Thyroid gland (tissue), 4 donors: ENCODE measurements at regions not wholly inside any gene's neighbourhood (a gene's known extent, or its start where the extent isn't known, plus 50 kb on each side); places are given as distances from the start of the nearest gene placed in this dataset.

Experiments
- DNase-seq, 2 donors: peaks; one replicate each; pipeline ENCODE4 v3.0.0-alpha.2; 2019
- H3K27ac ChIP-seq, 3 donors: fragments of 200-600 bp; sonication (generic); 1 replicate in 2 of 3; 2 replicates in 1 of 3; pipeline ENCODE4 v1.5.1; 2016 to 2019; ENCODE audit warnings: mild to moderate bottlenecking in 1 of 3, moderate library complexity in 1 of 3
- H3K27me3 ChIP-seq: fragments of 200-600 bp; sonication (generic); one replicate; pipeline ENCODE4 v1.5.1; 2019
- H3K36me3 ChIP-seq, 2 donors: fragments of 200-600 bp; sonication (generic); one replicate each; pipeline ENCODE4 v1.5.1; 2016 to 2019
- H3K4me1 ChIP-seq, 2 donors: fragments of 200-600 bp; sonication (generic); one replicate each; pipeline ENCODE4 v1.5.1; 2017 to 2019
- H3K4me3 ChIP-seq, 3 donors: fragments of 200-600 bp; sonication (generic); replicated peaks in 1 of 3; 1 replicate in 2 of 3; 2 replicates in 1 of 3; pipeline ENCODE4 v1.5.1; 2016; ENCODE audit warnings: mild to moderate bottlenecking in 1 of 3
- H3K9me3 ChIP-seq: fragments of 200-600 bp; sonication (generic); one replicate; pipeline ENCODE4 v1.5.1; 2017
- CTCF ChIP-seq, 6 experiments: fragments of 200-600 bp in 3 of 6; fragments of 450-650 bp in 3 of 6; sonication (generic) in 3 of 6; IDR thresholded peaks; one replicate each; pipeline ENCODE4 v1.5.1; 2016 to 2019; ENCODE audit warnings: antibody characterized with exemption in 6 of 6, mild to moderate bottlenecking in 2 of 6, inconsistent platforms in 1 of 6, moderate library complexity in 1 of 6
- POLR2A ChIP-seq, 2 donors: fragments of 450-650 bp; IDR thresholded peaks; one replicate each; pipeline ENCODE4 v1.6.1; 2017; ENCODE audit warnings: antibody characterized with exemption in 2 of 2, mild to moderate bottlenecking in 2 of 2, moderate library complexity in 1 of 2
- WGBS, 2 donors: methylation state at CpG; one replicate each; pipeline ENCODE4 v1.1.5; 2017; 5-methylcytosine and 5-hydroxymethylcytosine counted together
- intact Hi-C: fragments of 100-400 bp; cut with DNase I; formaldehyde crosslinking; loops from one replicate; pipeline ENCODE4 v1.15.1; 2023

- TF ChIP-seq CTCF (IDR thresholded peaks at IDR 0.05) (no peak), POLR2A (IDR thresholded peaks at IDR 0.05) (no peak)
- intact Hi-C loops: no loop called here
- no peak overlapping the region for H3K27ac ChIP-seq
- H3K36me3 ChIP-seq: no peaks in the 10 kb centered on the region
- H3K27me3 ChIP-seq: no peaks in the 10 kb centered on the region
- H3K4me3 ChIP-seq: no peak overlapping the region
- WGBS, 2 donors: 84 to 98% methylated on average over 3 of the region's 3 CpGs
- no peak for DNase-seq
- H3K4me1 ChIP-seq: peaks cover 0 to 4% of the 10 kb centered on the region in 2 donors
- H3K9me3 ChIP-seq: no peaks in the 10 kb centered on the region
Observed at GRCh38 chr5:74099538-74100267, 473.7 kb downstream of the ARHGEF28 start.

GRCh38 chr5:74098941-74099340, 472.9 kb downstream of the ARHGEF28 start:
- peaks cover 0 to 4% of the 10 kb centered on the region in 2 donors for H3K4me1 ChIP-seq
- no peaks in the 10 kb centered on the region for H3K36me3 ChIP-seq
- TF ChIP-seq CTCF (IDR thresholded peaks at IDR 0.05) (no peak), POLR2A (IDR thresholded peaks at IDR 0.05) (no peak)
- no peak overlapping the region for H3K4me3 ChIP-seq
- H3K27me3 ChIP-seq: no peaks in the 10 kb centered on the region
- no peak overlapping the region for H3K27ac ChIP-seq
- no peak for DNase-seq
- no peaks in the 10 kb centered on the region for H3K9me3 ChIP-seq
- intact Hi-C loops: no loop called here

- no peaks in the 10 kb centered on the region for H3K36me3 ChIP-seq
- peaks cover 0 to 4% of the 10 kb centered on the region in 2 donors for H3K4me1 ChIP-seq
- H3K27ac ChIP-seq: no peak overlapping the region
- intact Hi-C loops: no loop called here
- no peak for DNase-seq
- no peaks in the 10 kb centered on the region for H3K27me3 ChIP-seq
- TF ChIP-seq CTCF (IDR thresholded peaks at IDR 0.05) (no peak), POLR2A (IDR thresholded peaks at IDR 0.05) (no peak)
- no peaks in the 10 kb centered on the region for H3K9me3 ChIP-seq
- H3K4me3 ChIP-seq: no peak overlapping the region
Observed at GRCh38 chr5:74098456-74098855, 472.5 kb downstream of the ARHGEF28 start.

GRCh38 chr5:74096325-74096724, 470.3 kb downstream of the ARHGEF28 start:
- H3K36me3 ChIP-seq: no peaks in the 10 kb centered on the region
- intact Hi-C loops: no loop called here
- no peaks in the 10 kb centered on the region for H3K9me3 ChIP-seq
- no peak overlapping the region for H3K4me3 ChIP-seq
- H3K27me3 ChIP-seq: no peaks in the 10 kb centered on the region
- no peak for DNase-seq
- peaks cover 0 to 4% of the 10 kb centered on the region in 2 donors for H3K4me1 ChIP-seq
- no peak overlapping the region for H3K27ac ChIP-seq
- TF ChIP-seq POLR2A (IDR thresholded peaks at IDR 0.05) (no peak), CTCF (IDR thresholded peaks at IDR 0.05) (no peak)

GRCh38 chr5:74095871-74096270, 469.9 kb downstream of the ARHGEF28 start:
- TF ChIP-seq POLR2A (IDR thresholded peaks at IDR 0.05): no peak
- no peak for TF ChIP-seq CTCF (IDR thresholded peaks at IDR 0.05)
- Histone ChIP-seq H3K4me1 (peaks cover 0 to 4% of the 10 kb centered on the region in 2 donors), H3K27me3 (no peaks in the 10 kb centered on the region), H3K9me3 (no peaks in the 10 kb centered on the region), H3K4me3 (no peak overlapping the region), H3K27ac (no peak overlapping the region), H3K36me3 (no peaks in the 10 kb centered on the region)
- DNase-seq: no peak
- intact Hi-C loops: no loop called here
- 89 to 96% methylated on average over 5 of the region's 5 CpGs for WGBS, 2 donors
